K562 (cell line): ENCODE measurements at regions not wholly inside any gene's neighbourhood (a gene's known extent, or its start where the extent isn't known, plus 50 kb on each side); places are given as distances from the start of the nearest gene placed in this dataset.

Source experiments
- ARID4B ChIP-seq: sonication (generic); formaldehyde crosslinking; IDR thresholded peaks from 2 replicates; pipeline ENCODE4 v1.8.0; 2022; ENCODE audit warnings: mild to moderate bottlenecking, missing genetic modification reagents
- MED1 ChIP-seq: sonication (generic); formaldehyde crosslinking; IDR thresholded peaks from 2 replicates; pipeline ENCODE4 v1.8.1; 2023; ENCODE audit warnings: missing genetic modification reagents, borderline replicate concordance
- NCOA6 ChIP-seq: fragments of 450-650 bp; IDR thresholded peaks from 2 replicates; pipeline ENCODE4 v1.6.1; 2017; ENCODE audit warnings: mild to moderate bottlenecking
- OTX1 ChIP-seq: fragments of 450-650 bp; formaldehyde crosslinking; IDR thresholded peaks from 2 replicates; pipeline ENCODE4 v1.4.0; 2022; ENCODE audit warnings: mild to moderate bottlenecking
- SIN3A ChIP-seq, 2 experiments: fragments of 150-350 bp in 1 of 2; IDR thresholded peaks; 2 replicates each; pipeline ENCODE4 v1.6.1; 2011 to 2016; ENCODE audit warnings: borderline replicate concordance in 2 of 2, low read depth in 2 of 2, low read length in 2 of 2, mild to moderate bottlenecking in 2 of 2, moderate library complexity in 2 of 2; ENCODE audit not compliant: control insufficient read depth in 1 of 2
- TAF7 ChIP-seq: fragments of 450-650 bp; IDR thresholded peaks from 2 replicates; pipeline ENCODE4 v1.6.1; 2016; ENCODE audit warnings: missing genetic modification characterization, missing compliant biosample characterization
- TBP ChIP-seq: optimal IDR thresholded peaks from 2 replicates; pipeline ENCODE3; 2011; ENCODE audit warnings: low read depth, low read length, improper control_type of control experiment
- ZBTB43 ChIP-seq: sonication (generic); formaldehyde crosslinking; IDR thresholded peaks from 2 replicates; pipeline ENCODE4 v1.8.0; 2023; ENCODE audit warnings: mild to moderate bottlenecking, missing genetic modification reagents
- ZNF12 ChIP-seq: sonication (generic); formaldehyde crosslinking; IDR thresholded peaks from 2 replicates; pipeline ENCODE4 v1.4.0; 2020; ENCODE audit warnings: mild to moderate bottlenecking, missing genetic modification reagents
- ZNF274 ChIP-seq: IDR thresholded peaks from 2 replicates; pipeline ENCODE4 v1.6.1; 2011; ENCODE audit warnings: low read depth, mild to moderate bottlenecking, low read length, moderate library complexity, borderline replicate concordance
- ZNF407 ChIP-seq: fragments of 450-650 bp; IDR thresholded peaks from 2 replicates; pipeline ENCODE4 v1.6.1; 2016; ENCODE audit warnings: low read depth
- ZNF561 ChIP-seq: fragments of 450-650 bp; formaldehyde crosslinking; conservative IDR thresholded peaks from 2 replicates; pipeline ENCODE4 v1.4.0; 2020; ENCODE audit warnings: mild to moderate bottlenecking, moderate library complexity
- ZNF583 ChIP-seq: fragments of 250-450 bp; sonication (Bioruptor Pico); IDR thresholded peaks from 2 replicates; pipeline ENCODE4 v1.4.0; 2020

- TF ChIP-seq ZNF407 (no peak), NCOA6 (no peak), ZBTB43 (CRISPR knock-in tag) (no peak), ARID4B (no peak), ZNF583 (CRISPR knock-in tag) (no peak), ZNF274 (peak; percentile 77; the same call in 1 of the 2 replicates), TAF7 (tag) (no peak), MED1 (CRISPR knock-in tag) (no peak), OTX1 (CRISPR knock-in tag) (no peak), TBP (no peak), SIN3A (IDR thresholded peaks at IDR 0.05; ENCODE audit: borderline replicate concordance in 2 of 2, control insufficient read depth in 1 of 2, low read depth in 2 of 2, low read length in 2 of 2) (no peak), ZNF561 (CRISPR knock-in tag) (no peak), ZNF12 (no peak)
Measured at GRCh38 chr15:95709959-95710695, 620.4 kb upstream of the NR2F2 start (continued).
